HG02840 (cell line): ENCODE measurements at regions not wholly inside any gene's neighbourhood (a gene's known extent, or its start where the extent isn't known, plus 50 kb on each side); places are given as distances from the start of the nearest gene placed in this dataset.
"Not testable (repeated sequence)": the region's sequence is repeated elsewhere in the genome, so short reads cannot be mapped to it uniquely, and the experiment has no call there.

Source experiments
- ATAC-seq: cut with Tn5 transposase; IDR thresholded peaks from one replicate; pipeline ENCODE4 v1.9.1; 2021; ENCODE audit warnings: mild to moderate bottlenecking, moderate library complexity, moderate number of reproducible peaks; ENCODE audit not compliant: unreplicated experiment, low FRiP score

DNA sequence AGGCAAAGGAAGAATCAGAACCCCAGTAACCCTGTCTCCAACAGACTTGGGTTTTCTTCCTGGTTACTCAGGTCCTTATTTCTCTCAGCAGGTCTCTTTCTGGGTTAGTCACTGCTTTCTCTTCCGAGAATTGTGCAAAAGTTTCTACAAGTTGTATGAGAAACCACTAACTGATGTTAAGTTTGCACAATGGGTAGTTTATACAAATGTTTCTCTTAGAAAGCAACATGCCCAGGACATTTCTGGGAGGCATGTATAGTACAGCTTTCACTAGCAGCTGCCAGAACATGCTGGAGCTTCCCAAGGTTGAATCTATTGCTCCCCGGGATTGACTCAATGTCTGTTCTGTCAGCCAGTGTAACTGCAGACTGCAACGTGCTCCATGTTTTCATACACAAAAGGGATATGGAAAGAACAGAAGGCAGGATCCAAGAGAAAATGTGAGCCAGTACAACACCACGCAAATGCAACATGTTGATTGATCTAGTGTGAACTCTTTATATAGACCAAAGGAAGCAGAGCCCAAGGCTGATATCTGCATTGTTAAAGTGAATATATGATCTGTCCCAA, 887.8 kb downstream of the MCTP2 start:
- no peak for ATAC-seq

- ATAC-seq, result no peak
Measured at GRCh38 chr15:95120595-95120994, 889.2 kb downstream of the MCTP2 start.

- ATAC-seq, result no peak
Measured at GRCh38 chr15:95121191-95121590, 889.8 kb downstream of the MCTP2 start.

GRCh38 chr15:95125803-95126202, 894.4 kb downstream of the MCTP2 start:
- no peak for ATAC-seq

DNA sequence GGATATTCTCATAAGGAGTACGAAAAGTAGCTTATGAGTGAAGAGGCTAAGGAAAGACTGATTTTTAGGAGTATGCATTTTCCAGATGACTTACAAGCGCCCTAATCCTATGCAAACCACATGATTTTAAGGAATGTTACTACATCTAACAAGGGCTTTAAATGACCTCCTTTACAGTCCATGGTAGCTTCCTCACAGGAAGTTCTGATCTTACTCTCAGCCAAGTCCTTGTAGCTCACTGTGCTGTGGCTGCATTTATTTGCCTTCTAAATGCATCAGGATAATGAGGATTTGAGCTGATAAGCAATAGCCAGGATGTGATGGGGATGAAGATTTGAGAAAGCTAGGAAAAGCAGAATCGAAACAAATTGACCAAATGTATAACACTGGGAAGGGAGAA, 896.0 kb downstream of the MCTP2 start:
- no peak for ATAC-seq

- no peak for ATAC-seq
Measured at GRCh38 chr15:95129574-95129973, 898.2 kb downstream of the MCTP2 start.

GRCh38 chr15:95131131-95131556, 899.8 kb downstream of the MCTP2 start:
- no peak for ATAC-seq

- no peak for ATAC-seq
Measured at GRCh38 chr15:95132774-95133173, 901.4 kb downstream of the MCTP2 start.

DNA sequence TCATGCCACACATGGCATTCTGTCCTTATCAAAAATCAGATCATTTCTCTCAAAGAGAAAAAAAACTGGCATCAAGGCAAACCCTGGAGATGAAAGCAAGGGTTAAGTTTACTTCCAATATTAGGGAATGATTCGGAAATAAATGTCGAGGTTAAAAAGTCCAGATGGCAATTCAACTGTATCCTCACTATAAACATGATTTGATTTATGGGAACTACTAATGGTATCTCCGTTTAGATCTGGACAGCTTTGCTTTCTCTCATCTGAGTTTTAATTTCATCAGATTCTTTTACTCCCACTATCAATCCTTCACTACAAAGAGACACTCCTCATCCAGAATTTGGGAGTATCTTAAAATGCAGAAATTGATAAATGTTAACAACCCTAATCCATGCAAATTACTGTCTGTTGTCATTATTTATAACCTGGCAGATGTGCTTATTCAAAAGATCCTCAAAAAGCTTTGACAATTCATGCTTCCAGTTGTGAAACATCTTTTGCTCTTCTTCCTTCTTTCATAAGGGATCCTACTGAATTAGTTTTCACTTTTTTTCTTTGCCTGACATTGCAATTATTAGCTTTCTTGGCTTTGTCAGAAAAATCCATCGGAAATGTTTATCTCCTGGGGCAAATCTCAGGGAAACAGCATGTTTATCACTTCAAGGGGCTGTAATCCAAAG, 903.2 kb downstream of the MCTP2 start:
- no peak for ATAC-seq

DNA sequence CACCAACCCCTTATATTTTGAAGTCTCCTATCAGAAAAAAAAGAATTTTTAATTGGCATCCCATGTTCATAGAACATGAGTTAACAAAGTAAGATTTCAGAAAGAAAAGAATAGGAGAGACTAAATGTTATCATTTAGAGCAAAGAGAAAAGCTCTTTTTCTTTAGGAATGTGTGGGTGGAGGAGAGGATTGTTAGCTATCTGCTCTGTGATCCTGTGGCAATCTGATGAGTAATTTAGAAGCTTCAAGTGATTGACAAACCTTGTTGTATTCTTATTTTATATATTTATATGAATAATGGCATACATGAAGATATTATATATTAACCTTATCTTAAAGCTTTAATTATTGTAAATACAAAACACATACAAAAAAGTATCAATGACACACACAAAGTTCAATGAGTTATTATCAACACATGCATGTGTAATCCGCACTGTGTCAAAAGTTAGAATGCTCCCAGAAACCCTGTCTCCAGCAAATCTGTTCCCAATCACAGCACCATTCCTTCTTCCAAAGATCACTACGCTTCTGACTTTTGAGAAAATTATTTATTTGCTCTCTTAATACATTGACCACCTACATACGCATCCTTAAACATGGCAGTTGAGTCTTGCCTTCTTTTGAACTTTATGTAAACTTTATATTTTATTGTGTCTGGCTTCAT, 907.4 kb downstream of the MCTP2 start:
- no peak for ATAC-seq

DNA sequence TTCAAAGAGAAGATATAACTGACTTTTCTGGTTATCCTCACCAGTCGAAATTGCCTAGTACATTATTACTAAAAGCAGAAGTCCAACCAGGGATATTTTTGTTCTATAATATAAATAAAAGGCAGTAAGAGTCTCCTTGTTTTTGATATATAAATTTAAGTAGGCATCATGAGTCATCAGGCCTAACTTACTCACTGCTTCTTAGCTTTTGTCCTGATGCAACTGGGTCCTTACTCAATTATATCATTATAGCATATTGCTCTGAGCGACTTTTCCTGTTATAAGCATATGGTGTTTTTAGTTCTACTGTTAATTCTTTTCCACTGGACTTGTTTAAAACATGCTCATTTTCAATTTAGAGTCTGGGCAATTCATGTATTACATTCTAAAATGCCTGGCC, 910.1 kb downstream of the MCTP2 start:
- ATAC-seq, result no peak

DNA sequence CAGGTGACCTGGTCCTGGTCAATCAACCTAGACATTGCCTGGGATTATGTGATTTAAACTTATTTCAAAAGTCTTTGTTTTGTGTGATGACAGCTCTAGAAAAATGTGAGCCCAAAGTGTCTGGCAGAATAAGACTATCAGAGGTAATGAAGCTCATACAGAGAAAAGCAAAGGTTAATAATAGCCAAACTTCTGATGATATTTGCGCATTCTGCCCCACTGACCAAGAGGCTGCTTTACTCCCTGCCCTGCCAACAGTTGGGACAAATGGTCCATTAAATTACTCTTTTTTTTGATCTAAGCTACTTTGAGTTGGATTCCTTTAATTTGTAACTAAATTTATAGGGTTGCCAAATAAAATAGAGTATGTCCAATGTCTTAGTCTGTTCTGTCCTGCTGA, 911.2 kb downstream of the MCTP2 start:
- no peak for ATAC-seq

- no peak for ATAC-seq
Measured at GRCh38 chr15:95146481-95146880, 915.1 kb downstream of the MCTP2 start.

GRCh38 chr15:95148183-95148582, 916.8 kb downstream of the MCTP2 start:
- no peak for ATAC-seq

DNA sequence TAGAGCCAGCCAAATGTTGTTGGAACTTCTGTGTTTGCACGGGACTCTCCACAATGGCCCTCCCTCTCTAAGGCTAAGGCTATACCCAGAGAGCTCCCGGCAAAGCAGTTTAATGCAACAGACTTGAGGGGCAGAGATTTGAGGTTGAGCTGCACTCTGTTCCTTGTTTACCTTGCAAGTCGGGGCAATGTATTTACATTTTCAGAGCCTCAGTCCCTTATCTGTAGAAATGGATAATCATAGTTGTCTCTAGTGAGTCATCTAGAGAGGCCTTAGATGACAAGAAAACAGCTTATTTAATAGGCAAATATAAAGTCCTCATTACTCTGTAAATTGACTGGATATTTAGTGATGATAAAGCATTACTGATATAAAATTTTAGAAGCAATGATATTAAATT, 917.7 kb downstream of the MCTP2 start:
- ATAC-seq, result no peak

DNA sequence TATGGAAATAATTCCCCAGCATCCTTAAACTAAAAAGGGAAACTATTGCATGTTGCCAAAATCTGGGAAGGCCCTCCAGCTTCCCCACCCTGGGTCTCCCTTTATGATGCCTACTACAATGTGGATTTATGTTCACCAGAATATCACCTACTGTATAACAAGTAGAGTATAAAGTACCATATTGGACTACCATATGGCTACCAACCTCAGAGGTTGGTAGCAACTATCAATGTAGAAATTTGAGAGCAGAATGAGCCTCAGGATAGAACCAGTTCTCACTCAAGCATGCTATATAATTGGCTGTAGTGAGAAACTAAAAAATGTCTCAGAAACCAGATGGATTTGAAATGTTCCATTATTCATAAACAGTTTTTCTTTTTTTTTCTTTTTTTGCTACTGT, 918.4 kb downstream of the MCTP2 start:
- ATAC-seq, result no peak

GRCh38 chr15:95150466-95150865, 919.1 kb downstream of the MCTP2 start:
- no peak for ATAC-seq

- ATAC-seq, result no peak
Measured at GRCh38 chr15:95152741-95153140, 921.4 kb downstream of the MCTP2 start.

DNA sequence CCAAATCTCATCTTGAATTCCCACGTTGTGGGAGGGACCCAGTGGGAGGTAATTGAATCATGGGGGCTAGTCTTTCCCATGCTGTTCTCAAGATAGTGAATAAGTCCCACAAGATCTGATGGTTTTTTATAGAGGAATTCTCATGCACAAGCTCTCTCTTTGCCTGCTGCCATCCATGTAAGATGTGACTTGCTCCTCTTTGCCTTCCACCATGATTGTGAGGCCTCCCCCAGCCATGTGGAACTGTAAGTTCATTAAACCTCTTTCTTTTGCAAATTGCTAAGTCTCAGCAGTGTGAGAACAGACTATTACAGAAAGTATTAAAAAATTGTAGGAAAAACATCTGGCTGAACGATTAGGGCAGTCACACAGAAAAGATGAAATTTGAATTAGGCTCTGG, 921.8 kb downstream of the MCTP2 start:
- ATAC-seq, result not testable (repeated sequence)

GRCh38 chr15:95160316-95160715, 929.0 kb downstream of the MCTP2 start:
- ATAC-seq, result no peak

GRCh38 chr15:95162069-95162468, 930.7 kb downstream of the MCTP2 start:
- ATAC-seq, result no peak

DNA sequence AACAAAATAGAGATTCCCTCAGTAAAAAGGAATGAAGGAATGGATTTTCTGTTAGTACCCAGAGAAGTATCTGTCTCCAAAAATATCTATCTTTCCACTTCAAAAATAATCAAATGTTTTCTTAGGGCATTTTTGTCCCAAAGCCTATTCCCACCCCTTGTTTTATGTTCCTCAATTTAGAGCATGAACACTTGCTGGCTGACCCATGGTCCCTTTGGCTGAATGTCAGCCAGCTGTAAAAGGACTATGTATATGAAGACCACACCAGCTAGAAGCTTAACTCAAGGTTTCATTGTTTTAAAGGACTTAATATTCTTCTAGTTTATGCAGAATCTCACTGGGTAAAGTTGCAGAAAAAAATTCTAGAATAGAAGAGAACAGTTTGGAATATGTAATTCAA, 931.2 kb downstream of the MCTP2 start:
- no peak for ATAC-seq
